ENCODE measurements at regions not wholly inside any gene's neighbourhood (a gene's known extent, or its start where the extent isn't known, plus 50 kb on each side); places are given as distances from the start of the nearest gene placed in this dataset. TPM values are rescaled to one million over a fixed set of nuclear protein-coding genes. Genes with fewer than 3 reads are reported as not detected.

DNA sequence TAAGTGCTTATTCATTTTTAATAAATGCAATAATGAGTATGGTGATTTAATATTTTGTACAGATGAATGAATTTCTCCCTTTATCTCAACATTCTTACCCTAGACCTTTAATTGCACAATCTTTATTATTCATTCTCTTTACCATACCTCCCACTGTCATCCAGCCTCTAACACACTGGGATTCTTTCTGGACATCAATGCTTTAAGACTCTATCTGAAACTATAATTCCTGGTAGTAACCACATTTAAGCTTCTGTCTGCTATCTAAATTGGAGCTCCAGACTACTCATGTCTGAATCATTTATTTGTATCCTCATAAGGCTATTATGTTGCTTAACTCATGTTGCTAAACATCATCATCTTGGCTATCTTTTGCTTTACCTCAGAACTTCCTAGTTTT lies 270.2 kb downstream of the ALG10B start:
- H3K4me3 ChIP-seq (replicated peaks in 1 of 3) = no peak overlapping the region
- intact Hi-C loops (cut with DNase I) = no loop called here
- no peaks in the 10 kb centered on the region for H3K36me3 ChIP-seq
- no peak for TF ChIP-seq POLR2A (IDR thresholded peaks at IDR 0.05)
- TF ChIP-seq, protein P1, sequence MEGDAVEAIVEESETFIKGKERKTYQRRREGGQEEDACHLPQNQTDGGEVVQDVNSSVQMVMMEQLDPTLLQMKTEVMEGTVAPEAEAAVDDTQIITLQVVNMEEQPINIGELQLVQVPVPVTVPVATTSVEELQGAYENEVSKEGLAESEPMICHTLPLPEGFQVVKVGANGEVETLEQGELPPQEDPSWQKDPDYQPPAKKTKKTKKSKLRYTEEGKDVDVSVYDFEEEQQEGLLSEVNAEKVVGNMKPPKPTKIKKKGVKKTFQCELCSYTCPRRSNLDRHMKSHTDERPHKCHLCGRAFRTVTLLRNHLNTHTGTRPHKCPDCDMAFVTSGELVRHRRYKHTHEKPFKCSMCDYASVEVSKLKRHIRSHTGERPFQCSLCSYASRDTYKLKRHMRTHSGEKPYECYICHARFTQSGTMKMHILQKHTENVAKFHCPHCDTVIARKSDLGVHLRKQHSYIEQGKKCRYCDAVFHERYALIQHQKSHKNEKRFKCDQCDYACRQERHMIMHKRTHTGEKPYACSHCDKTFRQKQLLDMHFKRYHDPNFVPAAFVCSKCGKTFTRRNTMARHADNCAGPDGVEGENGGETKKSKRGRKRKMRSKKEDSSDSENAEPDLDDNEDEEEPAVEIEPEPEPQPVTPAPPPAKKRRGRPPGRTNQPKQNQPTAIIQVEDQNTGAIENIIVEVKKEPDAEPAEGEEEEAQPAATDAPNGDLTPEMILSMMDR (IDR thresholded peaks at IDR 0.05) = no peak
- peaks cover 7 to 14% of the 10 kb centered on the region in 2 donors for H3K4me1 ChIP-seq
- H3K9me3 ChIP-seq = no peaks in the 10 kb centered on the region
- no peaks in the 10 kb centered on the region for H3K27me3 ChIP-seq
- no peak overlapping the region for H3K27ac ChIP-seq
- no peak for DNase-seq

DNA sequence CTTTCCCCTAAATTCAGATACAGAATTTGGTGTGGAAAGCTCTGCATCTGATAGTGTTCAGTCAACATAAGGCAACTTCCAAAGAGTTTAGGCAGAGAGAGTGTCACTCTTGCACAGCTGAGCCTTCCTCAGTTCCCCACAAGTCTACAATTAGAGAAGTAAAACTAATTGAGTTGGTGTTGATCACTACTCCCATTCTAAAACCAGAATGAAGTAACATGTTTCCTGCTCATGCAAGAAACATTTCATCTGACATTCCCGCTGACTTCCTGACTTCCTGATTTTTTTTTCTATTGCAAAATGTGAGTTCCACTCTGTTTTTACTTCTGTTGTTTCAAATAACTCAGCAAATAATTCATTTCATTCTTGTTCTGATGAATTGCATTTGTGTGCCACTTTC lies 271.0 kb downstream of the ALG10B start:
- Histone ChIP-seq H3K4me3 (replicated peaks in 1 of 3) (no peak overlapping the region), H3K9me3 (no peaks in the 10 kb centered on the region), H3K4me1 (peaks cover 7 to 14% of the 10 kb centered on the region in 2 donors), H3K27me3 (no peaks in the 10 kb centered on the region), H3K27ac (no peak overlapping the region), H3K36me3 (no peaks in the 10 kb centered on the region)
- TF ChIP-seq, protein P1 (IDR thresholded peaks at IDR 0.05) = no peak
- no peak for TF ChIP-seq POLR2A (IDR thresholded peaks at IDR 0.05)
- 58 to 66% methylated on average over 1 of the region's 1 CpG for WGBS, 2 donors
- intact Hi-C loops (cut with DNase I) = no loop called here
- DNase-seq = no peak

DNA sequence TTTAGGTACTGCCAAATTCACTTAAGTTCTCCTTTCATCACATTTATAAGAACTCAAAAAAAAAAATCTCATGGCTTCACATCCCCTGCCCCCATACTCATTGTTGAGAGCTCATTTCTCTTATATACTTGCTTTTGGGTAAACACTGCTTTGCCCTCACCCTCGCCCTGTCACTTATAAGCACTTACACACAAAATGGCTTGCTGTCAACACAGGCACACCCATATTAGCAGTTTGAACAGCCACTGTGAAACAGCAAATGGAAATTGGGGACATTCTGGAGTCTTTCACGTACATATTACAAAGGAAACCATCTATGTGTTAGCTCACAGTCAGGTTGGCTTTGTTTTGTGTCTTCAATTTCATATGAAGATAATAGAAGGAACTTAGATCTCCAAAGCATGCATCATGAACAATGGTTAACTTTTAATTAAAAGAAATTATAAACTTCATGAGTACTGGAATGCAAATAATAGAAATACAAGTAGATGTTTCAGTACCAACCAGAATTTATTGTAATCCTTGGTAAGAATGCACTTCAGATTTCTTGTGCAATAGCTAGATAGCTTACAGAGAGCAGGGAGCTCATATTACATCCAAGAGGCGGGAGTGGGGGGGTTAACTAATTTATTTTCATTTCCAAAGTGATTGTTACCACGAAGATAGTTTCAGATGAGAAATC lies 272.2 kb downstream of the ALG10B start:
- TF ChIP-seq, protein P1 (IDR thresholded peaks at IDR 0.05) = no peak
- TF ChIP-seq POLR2A (IDR thresholded peaks at IDR 0.05) = no peak
- 31 to 34% methylated on average over 4 of the region's 4 CpGs for WGBS, 2 donors
- H3K27ac ChIP-seq = peak overlapping the region in 2 of 3 donors; percentile 30 to 38

DNA sequence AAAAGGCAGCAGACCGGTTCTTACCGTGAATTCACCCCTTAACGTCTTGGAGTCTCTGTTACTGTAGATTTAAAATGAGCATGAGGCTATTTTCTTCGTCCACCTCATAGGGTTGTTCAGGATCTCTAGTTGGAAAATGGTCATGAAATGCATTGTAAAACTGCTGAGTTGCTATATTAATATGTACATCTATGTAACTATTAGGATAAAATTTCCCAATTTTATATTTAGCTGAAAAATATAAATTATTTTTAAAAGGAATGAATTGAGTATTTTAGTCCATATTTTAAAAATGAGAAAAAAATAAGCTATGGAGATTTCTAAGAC lies 272.7 kb downstream of the ALG10B start:
- Histone ChIP-seq H3K36me3 (no peaks in the 10 kb centered on the region), H3K27me3 (no peaks in the 10 kb centered on the region), H3K9me3 (no peaks in the 10 kb centered on the region), H3K4me1 (peaks cover 7 to 14% of the 10 kb centered on the region in 2 donors), H3K27ac (no peak overlapping the region), H3K4me3 (replicated peaks in 1 of 3) (no peak overlapping the region)
- TF ChIP-seq, protein P1 (IDR thresholded peaks at IDR 0.05) = no peak
- TF ChIP-seq POLR2A (IDR thresholded peaks at IDR 0.05) = no peak
- no peak for DNase-seq
- WGBS, 2 donors = 19 to 30% methylated on average over 4 of the region's 4 CpGs
- intact Hi-C loops (cut with DNase I) = no loop called here

More for the DNA sequence above, 272.2 kb downstream of the ALG10B start:
- Histone ChIP-seq H3K27me3 (no peaks in the 10 kb centered on the region), H3K4me3 (replicated peaks in 1 of 3) (no peak overlapping the region), H3K4me1 (peaks cover 7 to 14% of the 10 kb centered on the region in 2 donors), H3K9me3 (no peaks in the 10 kb centered on the region), H3K36me3 (no peaks in the 10 kb centered on the region)
- DNase-seq = peak in 1 of 2 donors; percentile 9
- intact Hi-C loops (cut with DNase I) = no loop called here

DNA sequence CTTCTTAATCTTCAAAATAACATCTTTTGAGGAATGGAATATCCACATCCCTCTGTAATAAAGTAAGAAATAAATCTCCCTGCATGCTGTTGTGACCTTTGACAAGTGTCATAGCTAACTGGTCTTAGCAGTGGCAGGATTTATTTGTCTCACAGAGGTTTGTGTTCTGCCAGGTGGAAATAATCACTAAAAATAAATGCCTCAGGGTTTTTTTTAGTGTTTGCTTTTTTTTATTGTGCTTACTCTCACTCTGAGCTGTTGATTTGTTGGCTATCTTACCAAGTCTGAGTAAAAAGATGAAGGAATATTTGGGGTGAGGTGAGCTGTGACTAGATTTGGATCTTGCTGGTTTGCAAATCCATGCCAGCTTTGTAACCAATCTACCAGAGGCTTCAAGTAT lies 285.4 kb downstream of the ALG10B start:
- TF ChIP-seq, protein P1 (IDR thresholded peaks at IDR 0.05) = no peak
- TF ChIP-seq POLR2A (IDR thresholded peaks at IDR 0.05) = no peak
- intact Hi-C loops (cut with DNase I) = no loop called here
- H3K27ac ChIP-seq = peak overlapping the region in 2 of 3 donors; percentile 37 to 46

More for the DNA sequence above, 285.4 kb downstream of the ALG10B start:
- H3K27me3 ChIP-seq = no peaks in the 10 kb centered on the region
- peaks cover 7 to 12% of the 10 kb centered on the region in 2 donors for H3K4me1 ChIP-seq
- no peaks in the 10 kb centered on the region for H3K36me3 ChIP-seq
- H3K4me3 ChIP-seq (replicated peaks in 1 of 3) = no peak overlapping the region
- peak in 1 of 2 donors; percentile 10 for DNase-seq
- no peaks in the 10 kb centered on the region for H3K9me3 ChIP-seq

Small RNAs in the stretch of these regions (small RNA-seq; reads per million reads assigned to genes)
- gene AC087897.1 = not detected
